ENCODE measurements at regions not wholly inside any gene's neighbourhood (a gene's known extent, or its start where the extent isn't known, plus 50 kb on each side); places are given as distances from the start of the nearest gene placed in this dataset.
A peak's percentile ranks its signal among the peaks of the same experiment; 100 is the strongest.

- CTCF ChIA-PET = interaction anchor here (1.3 kb wide), 1 partner anchor 23 kb away, joined by 3 read pairs; no protein-coding TSS in a partner anchor
- POLR2A ChIA-PET = no interaction called here
- no peak overlapping the region for H3K9ac ChIP-seq
- no peak for TF ChIP-seq FOXM1 (IDR thresholded peaks at IDR 0.05; ENCODE audit: low read depth)
- no peaks in the 10 kb centered on the region for H3K79me2 ChIP-seq (ENCODE audit: insufficient read depth)
- no peaks in the 10 kb centered on the region for H3K27me3 ChIP-seq (ENCODE audit: insufficient read depth)
- H3K9me3 ChIP-seq = no peaks in the 10 kb centered on the region
- 93% methylated on average over 7 of the region's 7 CpGs for WGBS (ENCODE audit: low lambda C conversion rate)
- H3K4me2 ChIP-seq = no peak overlapping the region
- no peaks in the 10 kb centered on the region for H3K36me3 ChIP-seq (replicated peaks in 1 of 2; ENCODE audit: control insufficient read depth in 1 of 2, insufficient read depth in 2 of 2, low read length in 1 of 2)
- no peak overlapping the region for H3K4me3 ChIP-seq (ENCODE audit: low read depth in 2 of 2, low read length in 1 of 2)
- H2AFZ ChIP-seq (ENCODE audit: low read depth) = no peak overlapping the region
- H4K20me1 ChIP-seq (ENCODE audit: insufficient read depth) = no peaks in the 10 kb centered on the region
- H3K27ac ChIP-seq (ENCODE audit: low read depth in 2 of 2, low read length in 1 of 2) = no peak overlapping the region
- H3F3A ChIP-seq (replicated peaks; ENCODE audit: insufficient read depth) = peaks cover 10% of the 10 kb centered on the region
- H3K9me2 ChIP-seq = no peaks in the 10 kb centered on the region
- peaks cover 0 to 13% of the 10 kb centered on the region in 2 experiments; a peak in 3 of 4 replicates for H3K4me1 ChIP-seq (ENCODE audit: control insufficient read depth in 1 of 2, insufficient read depth in 2 of 2, low read depth in 1 of 2, low read length in 1 of 2)
- no peak for DNase-seq
Measured at GRCh38 chr9:115237385-115237998, 119.5 kb upstream of the TNC start.

DNA sequence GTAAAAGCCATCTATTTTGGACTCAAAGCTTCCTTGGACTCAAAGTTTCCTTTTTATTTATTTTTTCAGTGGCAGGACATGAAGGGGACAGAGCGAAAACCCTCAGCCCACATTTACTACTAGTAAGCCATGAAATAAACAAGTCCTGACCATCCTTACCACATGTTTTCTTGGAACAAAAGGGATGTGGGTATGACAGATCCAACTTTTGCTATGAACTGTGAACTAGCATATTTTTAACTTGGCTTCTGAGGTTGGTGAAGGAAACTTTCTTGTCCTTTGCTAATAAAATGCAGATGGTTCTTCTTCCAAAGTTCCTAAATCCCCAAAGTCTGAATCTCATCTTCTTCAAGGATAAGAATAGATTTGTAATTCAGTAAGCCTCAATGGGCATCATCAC, 122.7 kb upstream of the TNC start:
- Histone ChIP-seq H3K9me3 (no peaks in the 10 kb centered on the region), H3K36me3 (replicated peaks in 1 of 2; ENCODE audit: control insufficient read depth in 1 of 2, insufficient read depth in 2 of 2, low read length in 1 of 2) (no peaks in the 10 kb centered on the region), H3K9me2 (no peaks in the 10 kb centered on the region), H3K4me3 (ENCODE audit: low read depth in 2 of 2, low read length in 1 of 2) (no peak overlapping the region), H4K20me1 (ENCODE audit: insufficient read depth) (no peaks in the 10 kb centered on the region), H3K27me3 (ENCODE audit: insufficient read depth) (no peaks in the 10 kb centered on the region), H3K79me2 (ENCODE audit: insufficient read depth) (no peaks in the 10 kb centered on the region), H3F3A (replicated peaks; ENCODE audit: insufficient read depth) (no peaks in the 10 kb centered on the region), H2AFZ (ENCODE audit: low read depth) (peak overlapping the region; percentile 38; the same call in 1 of the 2 replicates), H3K9ac (no peak overlapping the region), H3K4me1 (ENCODE audit: control insufficient read depth in 1 of 2, insufficient read depth in 2 of 2, low read depth in 1 of 2, low read length in 1 of 2) (no peaks in the 10 kb centered on the region), H3K4me2 (no peak overlapping the region), H3K27ac (ENCODE audit: low read depth in 2 of 2, low read length in 1 of 2) (no peak overlapping the region)
- DNase-seq = no peak
- WGBS (ENCODE audit: low lambda C conversion rate) = 97% methylated on average over 1 of the region's 1 CpG
- TF ChIP-seq MEF2A (IDR thresholded peaks at IDR 0.05; ENCODE audit: borderline replicate concordance, low read depth) (no peak), RAD21 (IDR thresholded peaks at IDR 0.05; ENCODE audit: low read length) (no peak), MAX (IDR thresholded peaks at IDR 0.05; ENCODE audit: low read depth) (no peak), SMC3 (IDR thresholded peaks at IDR 0.05; ENCODE audit: low read depth, low read length) (no peak), FOSL2 (IDR thresholded peaks at IDR 0.05; ENCODE audit: borderline replicate concordance, low read depth) (no peak), FOXM1 (IDR thresholded peaks at IDR 0.05; ENCODE audit: low read depth) (no peak), FOXJ3 (CRISPR knock-in tag; IDR thresholded peaks at IDR 0.05) (no peak), PBX3 (IDR thresholded peaks at IDR 0.05) (no peak), GABPA (IDR thresholded peaks at IDR 0.05; ENCODE audit: low read depth) (no peak), ELF1 (IDR thresholded peaks at IDR 0.05) (no peak), CHD2 (IDR thresholded peaks at IDR 0.05; ENCODE audit: low read length, partially characterized antibody) (no peak), CTCF (IDR thresholded peaks at IDR 0.05) (no peak), YY1 (IDR thresholded peaks at IDR 0.05; ENCODE audit: low read depth) (no peak)
- ChIA-PET POLR2A (no interaction called here), CTCF (interaction anchor here (0.7 kb wide), 1 partner anchor 1012 kb away, joined by 3 read pairs; no protein-coding TSS in a partner anchor)

All from SK-N-SH (cell line).